SK-N-SH (cell line): ENCODE measurements at regions not wholly inside any gene's neighbourhood (a gene's known extent, or its start where the extent isn't known, plus 50 kb on each side); places are given as distances from the start of the nearest gene placed in this dataset.

Experiments used
- CTCF ChIA-PET: fragments of 300-600, 350-600 bp; formaldehyde crosslinking; extraction: SDS; loops from one replicate; lab custom pipeline; 2021; lab: Yijun Ruan, JAX
- POLR2A ChIA-PET: fragments of 350-600 bp; sonication (Branson Sonifier 250); formaldehyde crosslinking; extraction: SDS; loops from one replicate; lab custom pipeline; 2020; ENCODE audit warnings: antibody characterized with exemption, inconsistent platforms; lab: Yijun Ruan, JAX
- DNase-seq: peaks from one replicate; pipeline ENCODE4 v3.0.0; 2012
- H2AFZ ChIP-seq: fragments of 200-600 bp; sonication (generic); 2 replicates; pipeline ENCODE4 v1.8.1; 2016; ENCODE audit warnings: antibody characterized with exemption, mild to moderate bottlenecking, low read depth
- H3F3A ChIP-seq: fragments of 200-600 bp; sonication (generic); replicated peaks from 2 replicates; pipeline ENCODE3; 2016; ENCODE audit warnings: antibody characterized with exemption, mild to moderate bottlenecking; ENCODE audit not compliant: insufficient read depth
- H3K27ac ChIP-seq, 2 experiments: fragments of 200-500 bp in 1 of 2; fragments of 200-600 bp in 1 of 2; sonication (Bioruptor generic) in 1 of 2; sonication (generic), shearing (Covaris generic) in 1 of 2; 2 replicates each; pipeline versions ENCODE4 v1.5.1 to v1.6.1; 2014 to 2016; ENCODE audit warnings: low read depth in 2 of 2, inconsistent platforms in 1 of 2, low read length in 1 of 2, mild to moderate bottlenecking in 1 of 2, mixed read lengths in 1 of 2
- H3K27me3 ChIP-seq: fragments of 200-600 bp; sonication (generic), shearing (Covaris generic); 2 replicates; pipeline ENCODE4 v1.6.1; 2016; ENCODE audit warnings: mixed run types; ENCODE audit not compliant: insufficient read depth
- H3K36me3 ChIP-seq, 2 experiments: fragments of 200-500 bp in 1 of 2; fragments of 200-600 bp in 1 of 2; sonication (Bioruptor generic) in 1 of 2; sonication (generic) in 1 of 2; replicated peaks in 1 of 2; 2 replicates each; pipeline versions ENCODE3 to v1.5.1; 2014 to 2016; ENCODE audit warnings: low read length in 1 of 2, mild to moderate bottlenecking in 1 of 2; ENCODE audit not compliant: insufficient read depth in 2 of 2, control insufficient read depth in 1 of 2
- H3K4me1 ChIP-seq, 2 experiments: fragments of 200-500 bp in 1 of 2; fragments of 200-600 bp in 1 of 2; sonication (Bioruptor generic) in 1 of 2; sonication (generic), shearing (Covaris generic) in 1 of 2; 2 replicates each; pipeline versions ENCODE4 v1.5.1 to v1.6.1; 2014 to 2016; ENCODE audit warnings: low read depth in 1 of 2, low read length in 1 of 2, mixed run types in 1 of 2; ENCODE audit not compliant: insufficient read depth in 2 of 2, control insufficient read depth in 1 of 2
- H3K4me2 ChIP-seq: fragments of 200-600 bp; sonication (generic), shearing (Covaris generic); 2 replicates; pipeline ENCODE4 v1.6.1; 2017; ENCODE audit warnings: mixed run types
- H3K4me3 ChIP-seq, 2 experiments: fragments of 200-500 bp in 1 of 2; fragments of 200-600 bp in 1 of 2; sonication (Bioruptor generic) in 1 of 2; sonication (generic), shearing (Covaris generic) in 1 of 2; 2 replicates each; pipeline versions ENCODE4 v1.5.1 to v1.8.1; 2014 to 2016; ENCODE audit warnings: low read depth in 2 of 2, inconsistent platforms in 1 of 2, low read length in 1 of 2, mild to moderate bottlenecking in 1 of 2, mixed read lengths in 1 of 2, moderate library complexity in 1 of 2
- H3K79me2 ChIP-seq: fragments of 200-600 bp; sonication (generic); 2 replicates; pipeline ENCODE4 v1.8.1; 2017; ENCODE audit warnings: mild to moderate bottlenecking; ENCODE audit not compliant: insufficient read depth
- H3K9ac ChIP-seq: fragments of 200-600 bp; sonication (generic); 2 replicates; pipeline ENCODE4 v1.6.1; 2017; ENCODE audit warnings: mixed run types
- H3K9me2 ChIP-seq: fragments of 200-600 bp; sonication (generic); 2 replicates; pipeline ENCODE4 v1.6.1; 2017; ENCODE audit warnings: mixed run types
- H3K9me3 ChIP-seq: fragments of 200-600 bp; sonication (generic); 2 replicates; pipeline ENCODE4 v1.6.1; 2017; ENCODE audit warnings: mixed run types, mild to moderate bottlenecking, moderate library complexity
- H4K20me1 ChIP-seq: fragments of 200-600 bp; sonication (generic); 2 replicates; pipeline ENCODE4 v1.6.1; 2017; ENCODE audit warnings: mild to moderate bottlenecking, mixed run types; ENCODE audit not compliant: insufficient read depth
- CHD2 ChIP-seq: fragments of 150-350 bp; IDR thresholded peaks from 2 replicates; pipeline ENCODE4 v1.6.1; 2018; ENCODE audit warnings: low read length; ENCODE audit not compliant: partially characterized antibody
- EP300 ChIP-seq, 2 experiments: IDR thresholded peaks; 2 replicates each; pipeline versions ENCODE4 v1.4.0 to v1.6.1; 2012; ENCODE audit warnings: borderline replicate concordance in 1 of 2, low read depth in 1 of 2, low read length in 1 of 2
- FOSL2 ChIP-seq: IDR thresholded peaks from 2 replicates; pipeline ENCODE4 v1.4.0; 2012; ENCODE audit warnings: low read depth, mild to moderate bottlenecking, moderate library complexity, borderline replicate concordance
- FOXM1 ChIP-seq: IDR thresholded peaks from 2 replicates; pipeline ENCODE4 v1.4.0; 2012; ENCODE audit warnings: low read depth, mild to moderate bottlenecking
- GABPA ChIP-seq: IDR thresholded peaks from 2 replicates; pipeline ENCODE4 v1.4.0; 2012; ENCODE audit warnings: low read depth, mild to moderate bottlenecking
- GATA2 ChIP-seq: sonication (generic); formaldehyde crosslinking; IDR thresholded peaks from 2 replicates; pipeline ENCODE4 v1.5.0; 2020; ENCODE audit warnings: mild to moderate bottlenecking, missing genetic modification reagents
- JUND ChIP-seq: IDR thresholded peaks from 2 replicates; pipeline ENCODE4 v1.4.0; 2012
- MEF2A ChIP-seq: IDR thresholded peaks from 2 replicates; pipeline ENCODE4 v1.4.0; 2012; ENCODE audit warnings: low read depth, borderline replicate concordance
- NRF1 ChIP-seq: IDR thresholded peaks from 2 replicates; pipeline ENCODE4 v1.6.1; 2012; ENCODE audit warnings: low read depth, mild to moderate bottlenecking, low read length
- RAD21 ChIP-seq: IDR thresholded peaks from 2 replicates; pipeline ENCODE4 v1.6.1; 2012; ENCODE audit warnings: mild to moderate bottlenecking, low read length
- REST ChIP-seq: IDR thresholded peaks from 2 replicates; pipeline ENCODE4 v1.6.1; 2012; ENCODE audit warnings: mild to moderate bottlenecking, low read depth, low read length, moderate library complexity
- RFX5 ChIP-seq: IDR thresholded peaks from 2 replicates; pipeline ENCODE4 v1.6.1; 2012; ENCODE audit warnings: mild to moderate bottlenecking, improper control_type of control experiment, low read length
- SIN3A ChIP-seq: IDR thresholded peaks from 2 replicates; pipeline ENCODE4 v1.6.1; 2012; ENCODE audit warnings: low read depth, mild to moderate bottlenecking, low read length, moderate library complexity, borderline replicate concordance
- SMC3 ChIP-seq: IDR thresholded peaks from 2 replicates; pipeline ENCODE4 v1.6.1; 2012; ENCODE audit warnings: low read depth, low read length, improper control_type of control experiment
- TAF1 ChIP-seq: IDR thresholded peaks from 2 replicates; pipeline ENCODE4 v1.6.1; 2012; ENCODE audit warnings: low read depth, mild to moderate bottlenecking, low read length, moderate library complexity, borderline replicate concordance
- TEAD4 ChIP-seq: IDR thresholded peaks from 2 replicates; pipeline ENCODE4 v1.4.0; 2012; ENCODE audit warnings: mild to moderate bottlenecking, borderline replicate concordance; ENCODE audit not compliant: insufficient read depth
- USF1 ChIP-seq: IDR thresholded peaks from 2 replicates; pipeline ENCODE4 v1.4.0; 2012; ENCODE audit warnings: low read depth, borderline replicate concordance
- whole genome bisulfite sequencing: methylation state at CpG from one replicate; pipeline ENCODE4 v1.1.6; 2017; ENCODE audit warnings: low lambda C conversion rate; 5-methylcytosine and 5-hydroxymethylcytosine counted together
- TF ChIP-seq, protein P1 (sequence below): fragments of 150-350 bp; IDR thresholded peaks from 2 replicates; pipeline ENCODE4 v1.6.1; 2017; ENCODE audit warnings: antibody characterized with exemption, low read length, low read depth, borderline replicate concordance
- TF ChIP-seq, protein P2 (sequence below): IDR thresholded peaks from 2 replicates; pipeline ENCODE4; 2012

DNA sequence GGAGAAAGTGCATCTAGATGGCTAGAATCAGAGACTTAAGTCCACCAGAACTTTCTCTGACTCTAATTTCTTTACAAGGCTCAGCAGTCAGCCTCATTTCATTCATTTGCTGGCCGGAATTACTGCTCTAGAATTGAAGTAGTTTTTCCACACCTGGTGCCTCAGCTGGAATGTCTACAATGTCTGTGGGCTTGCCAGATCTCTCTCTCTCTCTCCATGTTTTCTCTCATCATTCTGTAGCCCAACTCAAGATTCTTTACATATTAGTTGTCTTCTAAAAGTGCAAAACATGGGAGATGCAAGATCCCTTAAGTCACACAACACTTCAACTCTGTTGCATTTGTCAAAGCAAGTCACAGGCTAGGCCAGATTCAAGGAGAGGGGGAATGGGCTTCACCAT lies 103.9 kb upstream of the TAF11L2 start:
- H3K4me2 ChIP-seq: no peak overlapping the region
- no peak overlapping the region for H3K4me3 ChIP-seq
- TF ChIP-seq, protein P1, sequence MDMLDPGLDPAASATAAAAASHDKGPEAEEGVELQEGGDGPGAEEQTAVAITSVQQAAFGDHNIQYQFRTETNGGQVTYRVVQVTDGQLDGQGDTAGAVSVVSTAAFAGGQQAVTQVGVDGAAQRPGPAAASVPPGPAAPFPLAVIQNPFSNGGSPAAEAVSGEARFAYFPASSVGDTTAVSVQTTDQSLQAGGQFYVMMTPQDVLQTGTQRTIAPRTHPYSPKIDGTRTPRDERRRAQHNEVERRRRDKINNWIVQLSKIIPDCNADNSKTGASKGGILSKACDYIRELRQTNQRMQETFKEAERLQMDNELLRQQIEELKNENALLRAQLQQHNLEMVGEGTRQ: no peak
- TF ChIP-seq JUND (no peak), TAF1 (no peak), GATA2 (CRISPR knock-in tag) (no peak), REST (no peak), FOXM1 (no peak), FOSL2 (no peak), SIN3A (no peak), CHD2 (no peak), RAD21 (no peak)
- H3K4me1 ChIP-seq: peaks cover 5 to 6% of the 10 kb centered on the region in 2 experiments; a peak in 3 of 4 replicates
- no peaks in the 10 kb centered on the region for H4K20me1 ChIP-seq
- no peak for DNase-seq
- no peaks in the 10 kb centered on the region for H3K27me3 ChIP-seq
- no peak overlapping the region for H2AFZ ChIP-seq
- no peaks in the 10 kb centered on the region for H3K79me2 ChIP-seq
- H3K9me3 ChIP-seq: no peaks in the 10 kb centered on the region
- no peaks in the 10 kb centered on the region for H3K9me2 ChIP-seq
- H3F3A ChIP-seq: peaks cover 4% of the 10 kb centered on the region
- ChIA-PET CTCF (no interaction called here), POLR2A (no interaction called here)
- WGBS: 50% methylated on average over 1 of the region's 1 CpG
- H3K9ac ChIP-seq: no peak overlapping the region
- H3K36me3 ChIP-seq: no peaks in the 10 kb centered on the region
- no peak overlapping the region for H3K27ac ChIP-seq

- Histone ChIP-seq H2AFZ (no peak overlapping the region), H3K36me3 (no peaks in the 10 kb centered on the region), H3K4me2 (no peak overlapping the region), H3K27me3 (no peaks in the 10 kb centered on the region), H3F3A (peaks cover 4% of the 10 kb centered on the region), H3K4me1 (peaks cover 5 to 6% of the 10 kb centered on the region in 2 experiments; a peak in 3 of 4 replicates), H4K20me1 (no peaks in the 10 kb centered on the region), H3K79me2 (no peaks in the 10 kb centered on the region), H3K9me2 (no peaks in the 10 kb centered on the region), H3K9me3 (no peaks in the 10 kb centered on the region), H3K4me3 (no peak overlapping the region), H3K27ac (no peak overlapping the region), H3K9ac (no peak overlapping the region)
- ChIA-PET CTCF (interaction anchor here (0.6 to 1.3 kb wide), 4 partner anchors 9 to 206 kb away, joined by 3 to 4 read pairs (median 4); no protein-coding TSS in a partner anchor), POLR2A (no interaction called here)
- 53% methylated on average over 5 of the region's 5 CpGs for WGBS
- no peak for DNase-seq
- TF ChIP-seq RFX5: no peak
- TF ChIP-seq SIN3A: no peak
- TF ChIP-seq CHD2: no peak
- no peak for TF ChIP-seq MEF2A
- TF ChIP-seq USF1: no peak
- TF ChIP-seq FOSL2: no peak
- TF ChIP-seq NRF1: no peak
- TF ChIP-seq JUND: no peak
- no peak for TF ChIP-seq TEAD4
- no peak for TF ChIP-seq SMC3
- TF ChIP-seq FOXM1: no peak
- no peak for TF ChIP-seq EP300 (IDR thresholded peaks at IDR 0.05; ENCODE audit: borderline replicate concordance in 1 of 2, low read depth in 1 of 2, low read length in 1 of 2)
- TF ChIP-seq, protein P2, sequence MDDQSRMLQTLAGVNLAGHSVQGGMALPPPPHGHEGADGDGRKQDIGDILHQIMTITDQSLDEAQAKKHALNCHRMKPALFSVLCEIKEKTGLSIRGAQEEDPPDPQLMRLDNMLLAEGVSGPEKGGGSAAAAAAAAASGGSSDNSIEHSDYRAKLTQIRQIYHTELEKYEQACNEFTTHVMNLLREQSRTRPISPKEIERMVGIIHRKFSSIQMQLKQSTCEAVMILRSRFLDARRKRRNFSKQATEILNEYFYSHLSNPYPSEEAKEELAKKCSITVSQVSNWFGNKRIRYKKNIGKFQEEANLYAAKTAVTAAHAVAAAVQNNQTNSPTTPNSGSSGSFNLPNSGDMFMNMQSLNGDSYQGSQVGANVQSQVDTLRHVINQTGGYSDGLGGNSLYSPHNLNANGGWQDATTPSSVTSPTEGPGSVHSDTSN: no peak
- TF ChIP-seq GABPA: no peak
These were observed 102.7 kb upstream of the TAF11L2 start for GRCh38 chr5:17395106-17395880.
